Endothelial cell of umbilical vein (primary cell): ENCODE measurements at regions not wholly inside any gene's neighbourhood (a gene's known extent, or its start where the extent isn't known, plus 50 kb on each side); places are given as distances from the start of the nearest gene placed in this dataset.

Experiments
- BruUV-seq: library from RNA; stranded (reverse); fragments of 400-500 nt; replicated peaks from 2 replicates; lab custom pipeline; 2021; lab: Mats Ljungman, UMichigan
- CTCF ChIA-PET: fragments of 300-600, 350-600 bp; sonication (Branson Sonifier 250); formaldehyde crosslinking; loops from one replicate; lab custom pipeline; 2021; ENCODE audit warnings: antibody characterized with exemption, inconsistent platforms; lab: Charles Lee
- POLR2A ChIA-PET: fragments of 300-600, 350-600 bp; sonication (Branson Sonifier 250); formaldehyde crosslinking; loops from one replicate; lab custom pipeline; 2021; ENCODE audit warnings: antibody characterized with exemption, inconsistent platforms; lab: Charles Lee
- DNase-seq: peaks from one replicate; pipeline ENCODE4 v3.0.0-alpha.2; 2011; ENCODE audit warnings: low read depth, low spot score
- FAIRE-seq: peaks from 2 replicates; lab custom pipeline; 2011; peaks lifted over from hg19 to GRCh38; lab: Jason Lieb, UNC
- H2AFZ ChIP-seq: 2 replicates; pipeline ENCODE4 v1.6.0; 2012; ENCODE audit warnings: low read depth, low read length, control low read depth, inconsistent platforms
- H3K27ac ChIP-seq: 2 replicates; pipeline ENCODE4 v1.5.1; 2011; ENCODE audit warnings: low read depth, mild to moderate bottlenecking, control low read depth, low read length, moderate library complexity; ENCODE audit not compliant: insufficient read depth
- H3K27me3 ChIP-seq, 2 experiments: 2 replicates each; pipeline versions ENCODE4 v1.6.0 to v1.6.1; 2011; ENCODE audit warnings: low read length in 2 of 2, mixed read lengths in 1 of 2; ENCODE audit not compliant: control insufficient read depth in 2 of 2, insufficient read depth in 2 of 2
- H3K36me3 ChIP-seq, 2 experiments: 2 replicates in 1 of 2; 3 replicates in 1 of 2; pipeline ENCODE4 v1.5.1; 2011; ENCODE audit warnings: low read length in 2 of 2, mild to moderate bottlenecking in 1 of 2, moderate library complexity in 1 of 2; ENCODE audit not compliant: control insufficient read depth in 2 of 2, insufficient read depth in 2 of 2; ENCODE audit errors: extremely low read depth in 1 of 2
- H3K4me1 ChIP-seq: 3 replicates; pipeline ENCODE4 v1.5.1; 2011; ENCODE audit warnings: mild to moderate bottlenecking, low read length; ENCODE audit not compliant: control insufficient read depth, insufficient read depth; ENCODE audit errors: extremely low read depth
- H3K4me2 ChIP-seq: 2 replicates; pipeline ENCODE4 v1.6.1; 2011; ENCODE audit warnings: low read length, control low read depth, mixed read lengths; ENCODE audit not compliant: insufficient read depth
- H3K4me3 ChIP-seq, 3 experiments: fragments of 200-600 bp in 1 of 3; sonication (generic), shearing (Covaris generic) in 1 of 3; replicated peaks in 1 of 3; 2 replicates each; pipeline ENCODE4 v1.5.1; 2011 to 2016; ENCODE audit warnings: control low read depth in 3 of 3, low read length in 3 of 3, mild to moderate bottlenecking in 2 of 3, inconsistent platforms in 1 of 3, low read depth in 1 of 3, moderate library complexity in 1 of 3; ENCODE audit not compliant: insufficient read depth in 1 of 3
- H3K79me2 ChIP-seq: 2 replicates; pipeline ENCODE4 v1.6.0; 2012; ENCODE audit warnings: low read length, inconsistent platforms; ENCODE audit not compliant: control insufficient read depth, insufficient read depth
- H3K9ac ChIP-seq: replicated peaks from 2 replicates; pipeline ENCODE3; 2011; ENCODE audit warnings: low read length, control low read depth; ENCODE audit not compliant: insufficient read depth; ENCODE audit errors: extremely low read depth
- H3K9me1 ChIP-seq: replicated peaks from 3 replicates; pipeline ENCODE4 v1.6.0; 2011; ENCODE audit warnings: mild to moderate bottlenecking, low read length; ENCODE audit not compliant: control insufficient read depth, insufficient read depth; ENCODE audit errors: extremely low read depth
- H3K9me3 ChIP-seq: replicated peaks from 2 replicates; pipeline ENCODE4 v1.5.1; 2012; ENCODE audit warnings: low read length, inconsistent platforms; ENCODE audit not compliant: control insufficient read depth, insufficient read depth
- H4K20me1 ChIP-seq: replicated peaks from 2 replicates; pipeline ENCODE3; 2011; ENCODE audit warnings: mild to moderate bottlenecking, low read length; ENCODE audit not compliant: control insufficient read depth, insufficient read depth; ENCODE audit errors: extremely low read depth
- EZH2 ChIP-seq: IDR thresholded peaks from 2 replicates; pipeline ENCODE4 v1.6.1; 2012; ENCODE audit warnings: borderline replicate concordance, low read depth, mild to moderate bottlenecking, moderate library complexity, low read length, inconsistent platforms; ENCODE audit not compliant: severe bottlenecking
- FOS ChIP-seq: IDR thresholded peaks from 2 replicates; pipeline ENCODE4 v1.6.1; 2011; ENCODE audit warnings: mild to moderate bottlenecking, low read length, moderate library complexity, borderline replicate concordance; ENCODE audit not compliant: insufficient read depth
- GATA2 ChIP-seq: IDR thresholded peaks from 2 replicates; pipeline ENCODE4 v1.7.0; 2011; ENCODE audit warnings: low read depth, mild to moderate bottlenecking, moderate library complexity, mixed read lengths, low read length; ENCODE audit not compliant: insufficient read length, insufficient read depth
- JUN ChIP-seq: IDR thresholded peaks from 2 replicates; pipeline ENCODE4 v1.6.1; 2011; ENCODE audit warnings: borderline replicate concordance, low read depth; ENCODE audit not compliant: insufficient read length, insufficient read depth
- MYC ChIP-seq: IDR thresholded peaks from one replicate; pipeline ENCODE4 v1.6.1; 2011; ENCODE audit warnings: mild to moderate bottlenecking, low read depth, low read length
- POLR2A ChIP-seq: IDR thresholded peaks from 2 replicates; pipeline ENCODE4 v1.6.1; 2012; ENCODE audit warnings: low read depth, mild to moderate bottlenecking, control low read depth, low read length
- POLR2AphosphoS5 ChIP-seq: IDR thresholded peaks from 2 replicates; pipeline ENCODE4 v1.6.1; 2012; ENCODE audit warnings: low read depth, mild to moderate bottlenecking, control low read depth, low read length, moderate library complexity; ENCODE audit not compliant: insufficient read depth
- dilution Hi-C: fragments of 300-500 bp; cut with MboI; formaldehyde crosslinking; loops from one replicate; pipeline ENCODE4 v1.15.0; 2019; ENCODE audit warnings: low sequenced_read_pairs; ENCODE audit not compliant: extremely low pct_ligation_motif_present
- intact Hi-C: fragments of 100-400 bp; cut with micrococcal nuclease; formaldehyde crosslinking; loops from one replicate; pipeline ENCODE4 v1.10.0; 2022
- TF ChIP-seq, protein P1 (sequence below), 2 donors: IDR thresholded peaks; 1 replicate in 1 of 2; 2 replicates in 1 of 2; pipeline ENCODE4 v1.5.1; 2011; ENCODE audit warnings: low read length in 2 of 2, mild to moderate bottlenecking in 2 of 2, moderate library complexity in 2 of 2, control low read depth in 1 of 2, inconsistent platforms in 1 of 2, low read depth in 1 of 2; ENCODE audit not compliant: insufficient read depth in 1 of 2; ENCODE audit errors: extremely low read depth in 1 of 2
- TF ChIP-seq, protein P2 (sequence below): IDR thresholded peaks from 2 replicates; pipeline ENCODE4 v1.6.1; 2011; ENCODE audit not compliant: insufficient read depth, insufficient read length

DNA sequence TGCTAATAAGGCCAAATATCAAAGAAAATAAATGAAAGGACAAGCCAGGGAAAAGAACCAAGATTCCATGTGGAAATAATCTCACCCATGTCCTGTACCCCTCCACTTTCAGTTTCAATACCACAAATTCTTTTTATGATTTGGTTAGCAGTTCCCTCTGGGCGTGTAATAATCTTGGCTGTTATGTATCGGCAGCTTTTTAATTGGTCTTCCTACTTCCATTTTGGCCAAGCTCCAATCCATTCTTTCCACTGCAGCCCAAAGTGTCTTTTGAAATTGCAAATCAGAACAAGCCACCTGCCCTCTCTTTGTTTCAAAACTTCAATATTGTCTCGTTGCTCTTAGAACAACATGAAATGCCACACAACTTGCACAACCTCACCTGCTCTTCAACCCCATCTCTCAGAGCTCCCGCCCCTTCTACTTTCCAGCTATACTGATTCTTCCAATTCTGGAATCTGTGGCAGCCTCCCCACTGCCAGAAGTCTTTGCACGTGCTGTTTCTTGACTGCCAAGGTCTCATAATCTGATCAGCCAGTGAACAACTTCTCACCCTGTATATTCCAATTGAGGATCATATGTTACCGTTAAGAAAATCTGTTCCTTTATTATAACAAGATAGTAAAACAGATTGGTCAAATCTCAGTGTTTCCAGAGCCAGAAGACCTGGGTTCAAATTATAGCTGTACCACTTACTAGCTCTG lies 354.5 kb downstream of the CBLN4 start:
- H4K20me1 ChIP-seq: no peaks in the 10 kb centered on the region
- dilution Hi-C loops (no loop called here), intact Hi-C loops (no loop called here)
- H3K9ac ChIP-seq: no peak overlapping the region
- TF ChIP-seq GATA2 (no peak), JUN (no peak), POLR2AphosphoS5 (no peak), EZH2 (no peak), FOS (no peak), MYC (no peak), POLR2A (no peak)
- TF ChIP-seq, protein P1, sequence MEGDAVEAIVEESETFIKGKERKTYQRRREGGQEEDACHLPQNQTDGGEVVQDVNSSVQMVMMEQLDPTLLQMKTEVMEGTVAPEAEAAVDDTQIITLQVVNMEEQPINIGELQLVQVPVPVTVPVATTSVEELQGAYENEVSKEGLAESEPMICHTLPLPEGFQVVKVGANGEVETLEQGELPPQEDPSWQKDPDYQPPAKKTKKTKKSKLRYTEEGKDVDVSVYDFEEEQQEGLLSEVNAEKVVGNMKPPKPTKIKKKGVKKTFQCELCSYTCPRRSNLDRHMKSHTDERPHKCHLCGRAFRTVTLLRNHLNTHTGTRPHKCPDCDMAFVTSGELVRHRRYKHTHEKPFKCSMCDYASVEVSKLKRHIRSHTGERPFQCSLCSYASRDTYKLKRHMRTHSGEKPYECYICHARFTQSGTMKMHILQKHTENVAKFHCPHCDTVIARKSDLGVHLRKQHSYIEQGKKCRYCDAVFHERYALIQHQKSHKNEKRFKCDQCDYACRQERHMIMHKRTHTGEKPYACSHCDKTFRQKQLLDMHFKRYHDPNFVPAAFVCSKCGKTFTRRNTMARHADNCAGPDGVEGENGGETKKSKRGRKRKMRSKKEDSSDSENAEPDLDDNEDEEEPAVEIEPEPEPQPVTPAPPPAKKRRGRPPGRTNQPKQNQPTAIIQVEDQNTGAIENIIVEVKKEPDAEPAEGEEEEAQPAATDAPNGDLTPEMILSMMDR (IDR thresholded peaks at IDR 0.05; ENCODE audit: extremely low read depth in 1 of 2, insufficient read depth in 1 of 2, low read depth in 1 of 2, low read length in 2 of 2): no peak
- TF ChIP-seq, protein P2, sequence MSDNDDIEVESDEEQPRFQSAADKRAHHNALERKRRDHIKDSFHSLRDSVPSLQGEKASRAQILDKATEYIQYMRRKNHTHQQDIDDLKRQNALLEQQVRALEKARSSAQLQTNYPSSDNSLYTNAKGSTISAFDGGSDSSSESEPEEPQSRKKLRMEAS: no peak
- FAIRE-seq (no peak), DNase-seq (no peak)
- H3K27me3 ChIP-seq: no peaks in the 10 kb centered on the region
- no peak overlapping the region for H2AFZ ChIP-seq
- H3K79me2 ChIP-seq: no peaks in the 10 kb centered on the region
- CTCF ChIA-PET: no interaction called here
- no TSS peak for BruUV-seq
- POLR2A ChIA-PET: no interaction called here
- H3K4me3 ChIP-seq: no peak overlapping the region
- H3K4me1 ChIP-seq: no peaks in the 10 kb centered on the region
- no peak overlapping the region for H3K27ac ChIP-seq
- H3K9me1 ChIP-seq: no peaks in the 10 kb centered on the region
- no peaks in the 10 kb centered on the region for H3K36me3 ChIP-seq
- H3K4me2 ChIP-seq: no peak overlapping the region
- H3K9me3 ChIP-seq: no peaks in the 10 kb centered on the region
